Stimulated activated naive CD4-positive, alpha-beta T cell (primary cell): ENCODE measurements at regions not wholly inside any gene's neighbourhood (a gene's known extent, or its start where the extent isn't known, plus 50 kb on each side); places are given as distances from the start of the nearest gene placed in this dataset.
"Not testable (repeated sequence)": the region's sequence is repeated elsewhere in the genome, so short reads cannot be mapped to it uniquely, and the experiment has no call there.

Experiments used
- DNase-seq, 6 experiments: peaks; one replicate each; lab custom pipeline; 2025; lab: John Stamatoyannopoulos, UW

DNA sequence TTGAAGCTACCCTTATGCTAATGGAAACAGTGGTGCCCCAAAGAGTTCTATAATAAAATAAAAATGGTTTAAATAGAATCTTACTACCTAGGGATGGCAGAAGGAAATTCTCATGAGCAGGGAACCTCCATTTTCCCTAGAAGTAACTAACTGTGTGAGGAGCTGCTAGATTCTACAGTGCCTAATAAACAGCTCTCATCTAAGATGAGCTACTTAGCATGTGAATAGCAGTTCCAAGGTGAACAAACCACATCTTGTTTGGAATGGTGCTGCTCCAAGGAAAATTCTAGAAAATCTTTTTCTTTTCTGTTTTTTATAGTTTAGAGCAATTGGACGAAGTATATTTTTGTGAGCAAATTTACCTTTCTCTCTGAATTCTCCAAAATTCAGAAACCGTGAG, 1015.3 kb upstream of the NOVA1 start:
- no peak for DNase-seq

DNA sequence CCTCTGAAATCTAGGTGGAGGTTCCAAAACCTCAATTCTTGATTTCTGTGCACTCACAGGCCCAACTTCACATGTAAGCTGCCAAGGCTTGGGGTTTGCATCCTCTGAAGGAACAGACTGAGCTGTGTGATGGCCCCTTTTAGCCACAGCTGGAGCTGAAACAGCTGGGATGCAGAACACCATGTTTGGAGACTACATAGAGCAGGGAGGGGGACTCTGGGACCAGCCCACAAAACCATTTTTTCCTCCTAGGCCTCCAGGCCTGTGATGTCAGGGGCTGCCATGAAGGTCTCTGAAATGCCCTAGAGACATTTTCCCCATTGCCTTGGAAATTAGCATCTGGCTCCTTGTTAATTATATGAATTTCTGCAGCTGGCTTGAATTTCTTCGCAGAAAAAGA, 1025.9 kb upstream of the NOVA1 start:
- DNase-seq = no peak

DNA sequence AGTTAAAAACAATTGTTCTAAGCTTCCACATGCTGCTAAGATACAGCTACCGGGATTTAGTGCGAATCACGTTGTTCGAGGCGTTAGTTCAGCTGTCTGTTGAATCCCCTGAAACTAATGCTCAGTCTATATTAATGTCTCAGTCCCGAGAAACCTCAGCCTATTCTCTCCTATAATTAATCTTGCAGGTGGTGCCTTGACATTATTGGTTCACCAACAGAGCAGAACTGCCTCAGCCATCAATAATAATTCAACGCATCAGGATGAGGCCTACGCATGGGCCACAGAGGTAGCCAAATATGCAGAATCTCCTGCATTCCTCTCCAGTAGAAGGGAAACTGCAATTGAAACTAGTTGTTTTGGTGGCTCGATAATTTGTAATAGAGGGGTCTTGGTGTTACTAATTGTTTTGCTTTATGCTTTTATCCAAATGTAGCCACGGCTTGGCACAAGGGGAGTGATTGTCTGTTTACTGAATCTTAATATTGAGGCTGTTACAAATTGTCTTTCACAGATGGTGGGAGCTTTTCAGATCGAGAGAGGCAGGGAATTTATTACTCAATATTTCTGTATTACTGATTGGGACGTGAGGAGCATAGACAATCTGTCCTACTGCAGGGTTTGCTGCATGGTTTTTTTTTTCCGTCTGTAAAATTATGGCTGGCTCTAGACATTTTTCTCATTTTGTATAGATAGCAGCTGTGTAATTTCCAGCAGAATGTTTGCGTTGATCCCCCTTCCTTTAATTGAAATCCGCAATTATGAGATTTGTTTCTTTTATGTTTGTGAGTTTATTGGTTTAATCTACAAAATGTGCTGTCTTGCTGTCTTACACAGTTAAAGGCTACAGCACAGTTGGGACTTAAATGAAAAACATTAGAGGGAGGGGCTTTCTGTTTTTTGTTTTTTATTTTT, 1036.5 kb upstream of the NOVA1 start:
- DNase-seq = no peak

DNA sequence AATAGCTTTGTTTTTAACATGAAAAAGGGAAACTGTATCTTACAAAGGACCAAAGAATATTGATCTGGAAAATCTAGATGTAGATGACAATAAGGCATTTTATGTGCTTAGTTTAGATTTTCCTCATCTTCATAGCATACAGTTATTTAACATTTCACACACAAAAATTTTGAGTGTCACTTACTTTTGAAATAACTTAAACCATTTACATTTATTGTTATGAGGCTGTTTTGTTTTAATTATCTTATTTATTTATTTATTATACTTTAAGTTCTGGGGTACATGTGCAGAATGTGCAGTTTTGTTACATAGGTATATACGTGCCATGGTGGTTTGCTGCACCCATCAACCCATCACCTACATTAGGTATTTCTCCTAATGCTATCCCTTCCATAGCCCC, 1042.9 kb upstream of the NOVA1 start:
- not testable (repeated sequence) for DNase-seq

DNA sequence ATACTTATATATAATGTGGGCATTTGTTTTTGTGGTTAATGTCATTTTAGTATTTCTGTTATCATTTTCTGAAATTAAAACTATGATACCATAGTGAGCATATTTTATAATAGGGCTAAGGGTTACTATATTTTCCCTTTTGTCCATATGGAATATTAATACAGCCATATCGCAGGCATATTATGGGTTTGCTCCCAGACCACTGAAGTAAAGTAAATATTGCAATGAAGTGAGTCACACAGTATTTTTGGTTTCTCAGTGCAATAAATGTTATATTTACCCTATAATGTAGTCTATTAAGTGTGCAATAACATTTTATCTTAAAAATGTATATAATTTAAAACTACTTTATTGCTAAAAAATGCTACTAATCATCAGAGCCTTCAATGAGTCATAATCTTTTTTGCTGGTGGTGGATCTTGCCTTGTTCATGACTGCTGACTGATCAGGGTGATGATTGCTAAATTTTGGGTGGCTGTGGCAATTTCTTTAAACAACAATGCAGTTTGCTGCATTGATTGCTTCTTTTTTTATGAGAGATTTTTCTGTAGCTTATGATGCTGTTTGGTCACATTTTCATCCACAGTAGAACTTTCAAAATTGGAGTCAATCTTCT, 1044.5 kb upstream of the NOVA1 start:
- no peak for DNase-seq

DNA sequence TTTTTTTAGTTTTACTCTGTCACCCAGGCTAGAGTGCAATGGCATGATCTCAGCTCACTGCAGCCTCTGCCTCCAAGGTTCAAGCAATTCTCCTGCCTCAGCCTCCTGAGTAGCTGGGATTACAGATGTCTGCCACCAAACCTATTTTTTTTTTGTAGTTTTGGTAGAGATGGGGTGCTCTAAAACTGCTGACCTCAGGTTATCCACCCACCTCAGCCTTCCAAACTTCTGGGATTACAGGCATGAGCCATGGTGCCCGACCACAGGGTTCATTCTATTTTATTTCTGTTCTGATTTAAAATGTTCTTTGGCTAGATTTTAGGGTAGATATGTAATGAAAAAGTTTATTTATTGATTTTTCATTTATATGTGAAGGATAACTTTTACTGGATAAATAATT, 1062.8 kb upstream of the NOVA1 start:
- DNase-seq = no peak

DNA sequence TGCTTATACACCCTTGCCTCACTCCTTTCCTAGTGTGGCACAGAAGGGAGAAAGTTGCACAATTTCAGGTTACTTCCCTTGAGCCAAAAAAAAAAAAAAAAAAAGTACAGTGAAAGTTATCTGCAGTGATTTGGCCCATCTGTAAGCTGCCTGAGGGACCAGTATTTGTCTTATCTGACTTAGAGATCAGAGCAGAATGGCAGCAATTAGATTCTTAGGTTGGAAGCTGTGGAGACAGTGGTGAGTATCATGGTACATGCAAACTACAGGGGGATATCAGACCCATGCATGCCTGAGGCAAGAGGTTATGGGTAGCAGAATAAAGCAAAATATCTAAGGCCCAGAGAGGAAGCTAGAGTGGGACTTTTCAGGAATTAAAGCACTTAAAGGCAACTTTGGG, 1070.7 kb upstream of the NOVA1 start:
- no peak for DNase-seq

DNA sequence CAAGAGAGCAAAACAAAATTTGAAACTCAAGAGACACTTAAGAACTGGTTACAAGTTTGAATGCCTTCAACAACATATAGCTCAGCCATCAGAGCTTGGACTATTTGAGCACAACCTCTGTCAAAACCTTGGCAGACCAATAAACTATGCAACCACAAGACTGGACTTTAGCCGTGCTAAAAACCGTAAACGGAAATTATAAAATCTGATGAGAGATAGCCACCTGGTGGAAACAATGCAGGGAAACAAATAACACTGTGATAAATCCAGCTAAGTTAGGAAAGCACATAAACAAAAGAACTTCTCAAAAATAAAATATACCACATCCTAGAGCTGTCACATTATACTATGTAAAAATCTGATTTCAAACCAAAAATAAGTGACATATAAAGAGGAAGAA, 1074.2 kb upstream of the NOVA1 start:
- no peak for DNase-seq

DNA sequence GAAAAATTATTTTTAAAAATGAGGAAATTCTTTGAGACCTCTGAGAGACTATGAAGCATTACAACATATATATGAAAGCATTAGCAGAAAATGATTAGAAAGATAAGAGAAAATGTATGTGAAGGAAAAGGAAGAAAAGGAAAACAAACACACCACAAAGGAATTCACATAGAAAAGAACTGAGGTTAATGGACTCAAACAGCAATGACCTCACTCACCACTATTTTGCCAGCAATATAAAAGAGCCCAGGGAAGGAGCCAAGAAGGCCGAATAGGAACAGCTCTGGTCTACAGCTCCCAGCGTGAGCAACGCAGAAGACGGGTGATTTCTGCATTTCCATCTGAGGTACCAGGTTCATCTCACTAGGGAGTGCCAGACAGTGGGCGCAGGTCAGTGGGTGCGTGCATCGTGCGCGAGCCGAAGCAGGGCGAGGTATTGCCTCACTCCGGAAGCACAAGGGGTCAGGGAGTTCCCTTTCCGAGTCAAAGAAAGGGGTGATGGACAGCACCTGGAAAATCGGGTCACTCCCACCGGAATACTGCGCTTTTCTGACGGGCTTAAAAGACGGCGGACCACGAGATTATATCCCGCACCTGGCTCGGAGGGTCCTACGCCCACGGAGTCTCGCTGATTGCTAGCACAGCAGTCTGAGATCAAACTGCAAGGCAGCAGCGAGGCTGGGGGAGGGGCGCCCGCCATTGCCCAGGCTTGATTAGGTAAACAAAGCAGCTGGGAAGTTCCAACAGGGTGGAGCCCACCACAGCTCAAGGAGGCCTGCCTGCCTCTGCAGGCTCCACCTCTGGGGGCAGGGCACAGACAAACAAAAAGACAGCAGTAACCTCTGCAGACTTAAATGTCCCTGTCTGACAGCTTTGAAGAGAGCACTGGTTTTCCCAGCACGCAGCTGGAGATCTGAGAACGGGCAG, 1075.2 kb upstream of the NOVA1 start:
- not testable (repeated sequence) for DNase-seq

DNA sequence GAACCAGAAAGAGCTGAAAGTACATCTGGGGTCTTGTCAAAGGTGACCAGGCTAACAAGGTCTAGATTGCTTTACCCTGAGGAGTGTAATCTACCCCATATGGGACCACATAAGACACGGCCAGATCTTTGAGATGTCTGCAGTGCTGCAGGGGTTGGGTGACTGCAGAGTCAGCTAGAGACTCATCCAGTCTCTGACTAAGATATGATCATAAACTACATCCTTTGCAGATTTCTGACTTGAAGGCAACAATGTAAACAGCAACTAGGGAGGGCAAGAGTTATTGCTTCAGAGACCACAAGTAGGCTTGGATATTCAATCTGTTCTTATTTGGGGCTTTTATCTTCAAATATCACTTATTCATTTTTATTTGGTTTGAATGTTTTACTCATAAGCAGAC, 1080.5 kb upstream of the FOXG1 start:
- no peak for DNase-seq

DNA sequence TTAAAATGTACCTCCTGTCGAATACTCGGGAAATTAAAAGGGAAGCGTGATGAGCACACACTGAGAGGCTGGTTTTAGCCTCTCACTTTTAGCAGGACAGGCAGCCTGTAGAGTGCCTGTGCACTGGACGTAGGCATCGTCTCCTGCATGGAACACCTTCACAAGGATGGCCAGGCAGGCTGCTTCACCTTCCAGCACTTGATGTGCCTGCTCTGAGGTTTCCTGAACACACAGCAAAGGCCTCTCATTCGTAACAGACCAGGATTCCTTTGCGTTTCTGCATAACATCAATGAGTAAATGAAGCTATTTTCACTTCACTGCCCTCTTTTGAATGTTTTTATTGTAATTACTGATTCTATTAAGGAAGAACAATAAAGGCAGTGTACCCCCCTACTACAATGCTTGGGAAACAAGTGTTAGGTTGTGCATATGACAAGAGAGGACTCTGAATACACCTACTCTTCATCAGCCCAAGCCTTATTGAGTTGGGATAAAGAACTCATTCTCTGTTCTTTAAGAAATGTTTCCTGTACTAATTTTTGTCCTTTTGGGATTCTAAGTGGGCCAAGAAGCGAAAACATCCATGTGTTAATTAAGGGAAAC, 1077.6 kb upstream of the FOXG1 start:
- no peak for DNase-seq

DNA sequence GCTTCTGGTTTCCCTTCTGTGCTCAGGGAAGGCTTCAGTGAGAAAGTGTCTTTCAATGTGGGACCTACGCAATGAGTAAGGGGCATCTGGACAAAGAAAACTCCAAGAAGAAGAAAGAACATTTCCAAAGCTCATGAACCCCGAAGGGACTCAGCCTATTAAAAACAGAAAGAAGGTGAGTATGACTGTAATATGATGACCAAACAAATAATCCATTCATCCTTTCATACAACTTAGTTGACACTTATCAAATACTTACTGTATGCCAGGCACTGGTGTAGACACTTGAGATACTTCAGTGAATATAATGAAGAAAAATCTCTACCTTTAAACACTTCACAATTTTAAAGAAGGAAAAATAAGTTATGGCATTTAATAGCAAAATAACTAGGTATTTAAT, 1054.2 kb upstream of the FOXG1 start:
- no peak for DNase-seq

DNA sequence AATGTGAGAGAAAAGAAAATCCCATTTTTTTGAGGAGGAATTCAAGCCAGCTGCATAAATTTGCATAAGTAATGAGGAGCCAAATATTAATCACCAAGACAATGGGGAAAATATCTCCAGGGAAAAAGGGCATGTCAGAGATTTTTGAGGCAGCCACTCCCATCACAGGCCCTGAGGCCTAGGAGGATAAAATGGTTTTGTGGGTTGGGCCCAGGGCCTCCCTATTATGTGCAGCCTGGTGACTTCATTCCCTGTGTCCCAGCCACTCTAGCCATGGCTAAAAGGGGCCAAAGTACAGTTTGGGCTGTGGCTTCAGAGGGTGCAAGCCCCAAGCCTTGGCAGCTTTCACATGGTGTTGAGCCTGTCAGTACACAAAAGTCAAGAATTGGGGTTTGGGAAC, 1051.0 kb upstream of the FOXG1 start:
- no peak for DNase-seq

DNA sequence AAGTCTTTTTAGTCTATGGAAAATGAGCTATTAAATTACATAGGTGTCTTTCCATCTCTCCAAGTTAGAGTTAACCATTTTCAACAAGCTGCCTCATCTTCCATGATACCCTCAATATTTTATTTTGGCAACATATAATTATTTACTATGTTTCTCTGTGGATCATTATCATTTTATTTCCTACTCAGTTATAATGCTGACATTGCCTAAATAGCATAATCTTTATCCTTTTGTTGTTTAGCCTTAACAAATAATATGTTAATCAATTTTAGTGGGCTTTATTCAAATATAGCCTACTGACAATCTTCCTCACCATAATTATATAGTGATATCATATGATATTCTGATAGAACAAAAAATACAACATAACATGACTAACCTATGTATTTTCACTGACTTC, 1044.8 kb upstream of the FOXG1 start:
- no peak for DNase-seq

DNA sequence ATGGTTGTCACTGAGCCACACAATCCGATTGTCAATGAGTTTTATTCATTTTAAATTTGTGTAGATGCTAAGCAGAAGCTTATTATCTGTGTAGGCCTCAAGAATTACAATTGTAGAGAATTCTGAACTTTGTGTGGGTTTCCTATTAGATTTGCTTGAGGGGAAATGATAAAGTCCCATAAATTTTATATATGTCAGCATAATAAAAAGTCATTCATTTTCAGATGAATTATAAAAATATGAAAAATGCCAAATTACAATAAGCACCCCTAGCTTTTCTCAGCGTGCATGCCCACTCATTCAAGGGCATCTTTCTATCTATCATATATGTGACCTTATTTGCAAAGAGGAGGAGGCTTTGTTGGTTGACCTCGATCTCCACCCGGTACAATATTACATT, 1041.1 kb upstream of the FOXG1 start:
- no peak for DNase-seq

DNA sequence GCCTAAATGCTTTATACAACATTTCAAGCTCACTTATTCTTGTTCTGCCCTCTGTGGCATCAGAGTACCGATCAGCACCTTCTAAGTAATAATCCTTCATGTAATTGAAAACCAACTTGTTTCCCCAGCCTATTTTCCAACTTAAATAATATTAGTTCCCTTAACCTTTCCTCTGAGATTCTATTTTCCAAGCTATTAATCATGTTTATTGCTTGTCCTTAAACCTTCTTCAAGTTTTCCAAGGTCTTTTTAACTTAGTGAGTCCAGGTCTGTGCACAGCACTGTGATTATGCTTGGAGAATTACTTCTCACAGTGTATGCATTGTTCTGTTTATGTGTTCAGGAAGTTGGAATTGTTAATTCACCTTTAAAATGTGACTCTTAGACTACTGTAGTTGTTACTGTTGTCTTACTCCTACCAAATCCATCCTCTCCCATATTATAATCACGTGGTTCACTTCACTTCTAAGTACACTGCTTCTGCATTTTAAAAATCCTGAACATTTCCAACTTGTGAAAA, 1039.3 kb upstream of the FOXG1 start:
- no peak for DNase-seq

DNA sequence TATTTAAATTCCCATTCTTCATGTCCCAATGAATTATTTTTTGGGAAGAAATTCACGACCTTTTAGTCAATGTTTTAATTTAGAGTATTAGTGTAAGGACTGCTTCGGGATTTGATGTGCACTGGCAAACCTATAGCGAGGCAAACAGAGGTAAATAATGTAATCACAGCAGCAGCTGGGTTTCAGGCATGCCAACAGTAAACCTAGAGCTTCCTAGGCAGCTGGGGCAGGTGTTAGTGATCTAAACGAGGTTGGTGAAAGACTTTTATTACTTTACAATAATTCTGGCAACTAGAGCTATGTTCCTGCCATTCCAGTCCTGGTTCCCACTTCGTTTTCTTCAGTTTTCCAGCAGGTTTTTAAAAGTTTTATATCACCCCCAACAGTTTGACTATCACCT, 1036.4 kb upstream of the FOXG1 start:
- no peak for DNase-seq

DNA sequence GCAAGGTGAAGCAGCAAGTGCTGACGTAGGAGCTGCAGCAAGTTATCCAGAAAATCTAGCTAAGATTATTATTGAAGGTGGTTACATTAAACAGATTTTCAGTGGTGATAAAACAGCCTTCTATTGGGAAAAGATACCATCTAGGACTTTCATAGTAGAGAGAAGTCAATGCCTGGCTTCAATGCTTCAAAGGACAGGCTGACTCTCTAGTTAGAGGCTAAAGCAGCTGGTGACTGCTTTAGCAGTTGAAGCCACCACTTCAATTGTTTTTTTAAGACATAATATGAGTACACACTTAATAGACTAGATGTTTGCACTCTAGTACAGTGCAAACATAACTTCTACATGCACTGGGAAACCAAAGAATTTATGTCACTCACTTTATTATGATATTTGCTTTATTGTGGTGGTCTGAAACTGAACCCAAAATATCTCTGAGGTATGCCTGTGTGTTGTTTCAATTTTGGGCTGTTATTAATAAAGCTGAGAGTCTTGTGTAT, 1026.9 kb upstream of the FOXG1 start:
- no peak for DNase-seq

DNA sequence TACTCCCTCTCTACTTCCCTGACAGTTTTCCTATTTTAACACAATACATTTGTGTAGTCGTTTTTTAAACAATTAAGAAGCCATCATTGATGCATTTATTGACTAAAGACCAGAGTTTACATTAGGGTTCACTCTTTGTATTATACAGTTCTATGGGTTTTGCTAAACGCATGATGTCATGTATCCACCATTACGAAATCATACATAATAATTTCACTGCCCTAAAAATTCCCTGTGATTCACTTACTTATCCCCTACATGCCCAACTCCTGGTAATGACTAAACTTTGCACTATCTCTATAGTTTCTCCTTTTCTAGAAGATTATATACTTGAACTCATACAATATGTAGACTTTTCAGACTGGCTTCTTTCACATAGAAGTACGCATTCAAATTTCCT, 1016.5 kb upstream of the FOXG1 start:
- no peak for DNase-seq

DNA sequence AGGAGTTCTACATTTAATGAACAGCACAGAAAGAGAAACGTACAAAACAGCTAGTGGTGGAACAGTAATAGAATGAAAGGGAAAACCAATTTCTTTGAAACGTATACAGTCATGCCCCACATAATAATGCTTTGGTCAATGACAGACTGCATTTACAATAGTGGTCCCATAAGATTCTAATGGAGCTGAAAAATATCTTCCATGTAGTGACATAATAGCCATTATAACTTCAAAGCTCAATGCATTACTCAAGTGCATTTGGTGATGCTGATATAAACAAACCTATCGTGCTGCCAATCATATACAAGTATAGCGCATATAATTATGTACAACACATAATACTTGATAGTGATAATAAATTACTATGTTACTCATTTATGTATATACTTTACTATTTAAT, 1008.9 kb upstream of the FOXG1 start:
- DNase-seq = not testable (repeated sequence)

DNA sequence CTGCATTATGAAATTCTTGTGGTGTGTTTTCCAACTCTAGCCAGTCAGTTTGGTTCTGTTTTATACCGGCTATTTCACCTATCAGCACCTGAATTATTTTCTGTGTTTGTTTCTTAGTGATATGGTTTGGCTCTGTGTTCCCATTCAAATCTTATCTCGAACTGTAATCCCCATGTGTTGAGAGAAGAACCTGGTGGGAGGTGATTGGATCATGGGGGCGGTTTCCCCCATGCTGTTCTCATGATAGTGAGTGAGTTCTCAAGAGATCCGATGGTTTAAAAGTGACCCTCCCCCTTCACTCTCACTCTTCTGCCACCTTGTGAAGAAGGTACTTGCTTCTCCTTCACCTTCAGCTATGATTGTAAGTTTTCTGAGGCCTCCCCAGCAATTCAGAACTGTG, 1006.2 kb upstream of the FOXG1 start:
- DNase-seq = not testable (repeated sequence)
